Spleen (tissue), 11 donors: ENCODE measurements at regions not wholly inside any gene's neighbourhood (a gene's known extent, or its start where the extent isn't known, plus 50 kb on each side); places are given as distances from the start of the nearest gene placed in this dataset.

Experiments
- DNase-seq: peaks from one replicate; pipeline ENCODE4 v3.0.0-alpha.2; 2020
- H3K27ac ChIP-seq, 8 donors: fragments of 200-600 bp; sonication (generic) in 7 of 8; 1 replicate in 4 of 8; 2 replicates in 4 of 8; pipeline versions ENCODE4 v1.5.0 to v1.8.0; 2016 to 2021; ENCODE audit warnings: inconsistent platforms in 4 of 8, mild to moderate bottlenecking in 4 of 8, moderate library complexity in 1 of 8
- H3K27me3 ChIP-seq, 7 donors: fragments of 200-600 bp; sonication (generic) in 6 of 7; replicated peaks in 1 of 7; 1 replicate in 4 of 7; 2 replicates in 3 of 7; pipeline versions ENCODE4 v1.5.0 to v1.8.0; 2016 to 2021; ENCODE audit warnings: inconsistent platforms in 3 of 7, mild to moderate bottlenecking in 1 of 7
- H3K36me3 ChIP-seq, 6 donors: fragments of 200-600 bp; sonication (generic) in 5 of 6; 1 replicate in 4 of 6; 2 replicates in 2 of 6; pipeline versions ENCODE4 v1.5.0 to v1.8.0; 2016 to 2021; ENCODE audit warnings: inconsistent platforms in 2 of 6
- H3K4me1 ChIP-seq, 6 donors: fragments of 200-600 bp; sonication (generic) in 5 of 6; 1 replicate in 3 of 6; 2 replicates in 3 of 6; pipeline versions ENCODE4 v1.5.0 to v1.8.0; 2016 to 2021; ENCODE audit warnings: inconsistent platforms in 3 of 6
- H3K4me3 ChIP-seq, 8 donors: fragments of 200-600 bp; sonication (generic) in 7 of 8; 1 replicate in 4 of 8; 2 replicates in 4 of 8; pipeline versions ENCODE4 v1.5.0 to v1.8.0; 2016 to 2021; ENCODE audit warnings: inconsistent platforms in 4 of 8, mild to moderate bottlenecking in 4 of 8, moderate library complexity in 2 of 8
- H3K9me3 ChIP-seq, 8 donors: fragments of 200-600 bp; sonication (generic) in 7 of 8; 1 replicate in 4 of 8; 2 replicates in 4 of 8; pipeline versions ENCODE4 v1.5.0 to v1.8.0; 2016 to 2021; ENCODE audit warnings: inconsistent platforms in 4 of 8
- POLR2A ChIP-seq, 3 donors: fragments of 450-650 bp; IDR thresholded peaks; one replicate each; pipeline ENCODE4 v1.5.1; 2017; ENCODE audit warnings: antibody characterized with exemption in 3 of 3, mild to moderate bottlenecking in 1 of 3
- POLR2AphosphoS5 ChIP-seq, 3 donors: sonication (generic); formaldehyde crosslinking; IDR thresholded peaks; one replicate each; pipeline ENCODE4 v1.5.1; 2017; ENCODE audit warnings: antibody characterized with exemption in 3 of 3
- WGBS, 5 donors: extraction: QIAGEN DNeasy Blood & Tissue Kit in 3 of 5; methylation state at CpG; one replicate each; pipeline versions ENCODE4 v1.1.5 to v1.1.7; 2013 to 2018; 5-methylcytosine and 5-hydroxymethylcytosine counted together
- intact Hi-C: fragments of 100-400 bp; cut with DNase I; formaldehyde crosslinking; loops from one replicate; pipeline ENCODE4 v1.15.0; 2023; ENCODE audit warnings: low total_unique reads
- TF ChIP-seq, protein P1 (sequence below), 11 experiments: fragments of 200-600 bp in 7 of 11; fragments of 450-650 bp in 4 of 11; sonication (generic) in 4 of 11; IDR thresholded peaks in 8 of 11; conservative IDR thresholded peaks in 3 of 11; 1 replicate in 7 of 11; 2 replicates in 4 of 11; pipeline versions ENCODE4 v1.4.0 to v1.8.0; 2016 to 2021; ENCODE audit warnings: antibody characterized with exemption in 11 of 11, inconsistent platforms in 4 of 11, mild to moderate bottlenecking in 1 of 11
- donor health status: healthy with polysubstance abuse.
- donor health status: DM: no; HTN: no; CAD: no; lungs with moderate emphysema.
- donor health status: DM: no; HTN: no; CAD: no.
- donor health status: Bipolar disorder and iron deficiency.
- donor health status: healthy.
- donor health status: DM: no; HTN: no; CAD: no.
- donor health status: DM: yes; HTN: yes; CAD: no.

- intact Hi-C loops, result no loop called here
- H3K27me3 ChIP-seq, result peaks cover 0 to 22% (median 0%) of the 10 kb centered on the region in 7 donors
- WGBS, 5 donors, result 61 to 79% (median 73%) methylated on average over 9 to 10 of the region's 10 CpGs
- TF ChIP-seq, protein P1, sequence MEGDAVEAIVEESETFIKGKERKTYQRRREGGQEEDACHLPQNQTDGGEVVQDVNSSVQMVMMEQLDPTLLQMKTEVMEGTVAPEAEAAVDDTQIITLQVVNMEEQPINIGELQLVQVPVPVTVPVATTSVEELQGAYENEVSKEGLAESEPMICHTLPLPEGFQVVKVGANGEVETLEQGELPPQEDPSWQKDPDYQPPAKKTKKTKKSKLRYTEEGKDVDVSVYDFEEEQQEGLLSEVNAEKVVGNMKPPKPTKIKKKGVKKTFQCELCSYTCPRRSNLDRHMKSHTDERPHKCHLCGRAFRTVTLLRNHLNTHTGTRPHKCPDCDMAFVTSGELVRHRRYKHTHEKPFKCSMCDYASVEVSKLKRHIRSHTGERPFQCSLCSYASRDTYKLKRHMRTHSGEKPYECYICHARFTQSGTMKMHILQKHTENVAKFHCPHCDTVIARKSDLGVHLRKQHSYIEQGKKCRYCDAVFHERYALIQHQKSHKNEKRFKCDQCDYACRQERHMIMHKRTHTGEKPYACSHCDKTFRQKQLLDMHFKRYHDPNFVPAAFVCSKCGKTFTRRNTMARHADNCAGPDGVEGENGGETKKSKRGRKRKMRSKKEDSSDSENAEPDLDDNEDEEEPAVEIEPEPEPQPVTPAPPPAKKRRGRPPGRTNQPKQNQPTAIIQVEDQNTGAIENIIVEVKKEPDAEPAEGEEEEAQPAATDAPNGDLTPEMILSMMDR (IDR thresholded peaks at IDR 0.05 in 8 of 11, conservative IDR thresholded peaks at IDR 0.05 in 3 of 11), result no peak
- TF ChIP-seq POLR2AphosphoS5 (IDR thresholded peaks at IDR 0.05) (no peak), POLR2A (IDR thresholded peaks at IDR 0.05) (no peak)
- H3K9me3 ChIP-seq, result no peaks in the 10 kb centered on the region
- no peak overlapping the region for H3K27ac ChIP-seq
- DNase-seq, result no peak
- no peaks in the 10 kb centered on the region for H3K4me1 ChIP-seq
- no peak overlapping the region for H3K4me3 ChIP-seq
- H3K36me3 ChIP-seq, result no peaks in the 10 kb centered on the region
Observed at GRCh38 chr11:44450295-44450932, 115.0 kb upstream of the CD82 start.

DNA sequence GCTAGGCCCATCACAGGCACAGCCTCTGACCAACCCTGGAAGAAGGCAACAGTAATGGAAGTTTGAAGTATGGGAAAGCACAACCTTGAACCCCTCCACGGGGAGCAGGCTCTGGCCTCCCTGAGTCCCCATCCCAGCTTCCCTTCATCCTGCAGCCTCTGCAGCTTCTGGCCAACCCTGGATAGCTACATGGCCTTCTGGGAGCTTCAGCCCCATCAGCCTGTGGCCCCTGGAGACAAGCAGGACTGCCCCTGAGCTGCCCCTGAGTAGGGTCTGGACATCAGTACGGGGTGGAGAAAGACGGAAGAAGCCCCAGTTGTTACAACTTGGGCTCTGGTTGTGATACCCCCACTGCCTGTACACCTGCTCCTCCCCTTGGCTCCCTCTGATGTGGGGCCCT, 113.8 kb upstream of the CD82 start:
- DNase-seq, result no peak
- Histone ChIP-seq H3K27me3 (peaks cover 0 to 13% (median 0%) of the 10 kb centered on the region in 7 donors), H3K4me3 (no peak overlapping the region), H3K4me1 (no peaks in the 10 kb centered on the region), H3K27ac (no peak overlapping the region), H3K9me3 (no peaks in the 10 kb centered on the region), H3K36me3 (no peaks in the 10 kb centered on the region)
- WGBS, 5 donors, result 75 to 94% (median 86%) methylated on average over 3 of the region's 3 CpGs
- intact Hi-C loops, result no loop called here
- TF ChIP-seq POLR2AphosphoS5 (IDR thresholded peaks at IDR 0.05) (no peak), POLR2A (IDR thresholded peaks at IDR 0.05) (no peak)
- TF ChIP-seq, protein P1 (IDR thresholded peaks at IDR 0.05 in 8 of 11, conservative IDR thresholded peaks at IDR 0.05 in 3 of 11), result no peak

GRCh38 chr11:44452827-44453572, 112.5 kb upstream of the CD82 start:
- Histone ChIP-seq H3K9me3 (no peaks in the 10 kb centered on the region), H3K27me3 (peaks cover 0 to 4% (median 0%) of the 10 kb centered on the region in 7 donors), H3K4me1 (no peaks in the 10 kb centered on the region), H3K4me3 (no peak overlapping the region), H3K27ac (no peak overlapping the region), H3K36me3 (no peaks in the 10 kb centered on the region)
- WGBS, 5 donors, result 65 to 76% (median 72%) methylated on average over 10 of the region's 10 CpGs
- intact Hi-C loops, result no loop called here
- TF ChIP-seq POLR2AphosphoS5 (IDR thresholded peaks at IDR 0.05), result no peak
- DNase-seq, result no peak

DNA sequence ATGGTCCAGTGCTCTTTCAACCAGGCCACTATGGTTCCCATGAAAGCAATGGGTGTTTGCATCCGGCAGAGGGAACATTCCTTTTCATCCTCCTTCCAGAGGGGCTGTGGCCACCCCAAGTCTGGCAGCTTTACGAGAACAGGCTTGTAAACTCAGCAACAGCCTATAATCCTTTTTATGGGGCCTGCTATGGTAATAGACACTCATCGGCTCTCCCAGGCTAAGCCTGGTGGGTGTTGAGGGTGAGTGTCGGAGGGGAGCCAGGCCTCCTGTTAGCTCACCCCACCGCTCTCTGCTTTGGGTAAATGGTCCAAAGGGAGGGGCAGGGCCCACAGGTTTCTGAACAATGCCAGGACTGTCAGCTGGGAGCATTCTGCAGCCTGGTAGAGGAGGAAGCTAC, 111.6 kb upstream of the CD82 start:
- DNase-seq, result no peak
- H3K27ac ChIP-seq, result no peak overlapping the region
- TF ChIP-seq, protein P1 (IDR thresholded peaks at IDR 0.05 in 8 of 11, conservative IDR thresholded peaks at IDR 0.05 in 3 of 11), result no peak
- TF ChIP-seq POLR2A (IDR thresholded peaks at IDR 0.05), result no peak
- TF ChIP-seq POLR2AphosphoS5 (IDR thresholded peaks at IDR 0.05), result no peak
- H3K4me3 ChIP-seq, result no peak overlapping the region
- no peaks in the 10 kb centered on the region for H3K36me3 ChIP-seq
- no peaks in the 10 kb centered on the region for H3K9me3 ChIP-seq
- no peaks in the 10 kb centered on the region for H3K4me1 ChIP-seq
- no peaks in the 10 kb centered on the region for H3K27me3 ChIP-seq
- 90 to 94% (median 93%) methylated on average over 5 of the region's 5 CpGs for whole genome bisulfite sequencing, 5 donors
- intact Hi-C loops, result no loop called here
